ENCODE measurements at regions not wholly inside any gene's neighbourhood (a gene's known extent, or its start where the extent isn't known, plus 50 kb on each side); places are given as distances from the start of the nearest gene placed in this dataset.
"Not testable (repeated sequence)": the region's sequence is repeated elsewhere in the genome, so short reads cannot be mapped to it uniquely, and the experiment has no call there.

DNA sequence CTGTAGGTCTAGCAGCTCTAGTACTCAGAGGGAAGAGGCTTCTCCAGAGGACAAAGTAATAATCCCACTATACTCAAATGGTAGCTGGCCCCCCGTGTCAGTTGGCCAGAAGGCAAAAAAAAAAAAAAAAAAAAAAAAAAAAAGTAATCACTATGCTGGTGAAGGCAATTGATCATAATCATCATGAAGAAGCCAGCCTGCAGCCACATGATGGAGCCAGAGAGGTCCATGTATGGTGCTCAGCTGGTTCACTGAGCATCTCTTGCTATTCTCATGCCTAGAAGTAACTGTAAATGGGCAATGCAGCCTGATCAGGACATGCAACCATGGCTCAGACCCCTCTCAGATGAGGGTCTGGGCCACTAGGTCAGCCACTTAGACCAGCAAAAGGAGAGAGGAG, 378.8 kb downstream of the MED13L start:
- no peak for DNase-seq (ENCODE audit: low read depth)
- H3K4me3 ChIP-seq (ENCODE audit: low read depth, low read length): no peak overlapping the region

DNA sequence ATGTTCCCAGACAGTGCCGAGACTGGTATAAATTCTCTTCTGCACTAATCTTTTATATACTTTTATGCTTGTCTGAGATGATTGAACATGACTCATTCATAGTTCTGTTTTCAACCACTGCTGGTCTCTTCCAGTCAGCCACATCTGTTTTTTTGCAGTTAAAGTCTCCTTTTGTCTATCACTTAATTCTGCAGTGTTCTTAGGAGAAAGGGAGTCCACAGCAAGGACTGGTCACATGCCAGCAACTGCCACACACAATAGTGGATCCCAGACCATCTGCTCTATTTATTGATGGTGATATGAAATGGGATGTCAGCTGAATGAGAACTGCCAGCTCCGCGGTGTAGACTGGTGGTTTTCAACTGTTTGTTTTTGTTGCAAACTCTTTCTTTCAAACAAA, 379.8 kb downstream of the MED13L start:
- H3K4me3 ChIP-seq (ENCODE audit: low read depth, low read length): no peak overlapping the region
- DNase-seq (ENCODE audit: low read depth): no peak

DNA sequence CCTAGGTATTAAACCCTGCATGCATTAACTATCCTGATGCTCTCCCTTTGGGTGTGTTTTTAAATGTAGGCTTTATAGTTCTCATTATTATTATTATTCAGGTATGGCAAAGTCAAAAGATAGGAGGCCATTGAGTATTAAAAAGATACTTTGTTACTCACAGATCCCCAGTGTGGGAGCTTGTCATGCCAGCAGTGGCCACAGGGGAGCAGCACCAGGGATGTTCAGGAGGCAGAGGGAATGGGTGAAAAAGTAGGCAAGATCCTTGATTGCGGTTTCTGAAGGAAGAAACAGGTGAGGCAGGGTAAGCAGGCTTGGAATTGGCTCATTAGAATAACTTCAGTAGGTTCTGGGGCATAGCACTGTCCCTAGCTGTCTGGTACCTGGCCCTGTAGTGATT, 382.2 kb downstream of the MED13L start:
- H3K4me3 ChIP-seq (ENCODE audit: low read depth, low read length): no peak overlapping the region
- no peak for DNase-seq (ENCODE audit: low read depth)

DNA sequence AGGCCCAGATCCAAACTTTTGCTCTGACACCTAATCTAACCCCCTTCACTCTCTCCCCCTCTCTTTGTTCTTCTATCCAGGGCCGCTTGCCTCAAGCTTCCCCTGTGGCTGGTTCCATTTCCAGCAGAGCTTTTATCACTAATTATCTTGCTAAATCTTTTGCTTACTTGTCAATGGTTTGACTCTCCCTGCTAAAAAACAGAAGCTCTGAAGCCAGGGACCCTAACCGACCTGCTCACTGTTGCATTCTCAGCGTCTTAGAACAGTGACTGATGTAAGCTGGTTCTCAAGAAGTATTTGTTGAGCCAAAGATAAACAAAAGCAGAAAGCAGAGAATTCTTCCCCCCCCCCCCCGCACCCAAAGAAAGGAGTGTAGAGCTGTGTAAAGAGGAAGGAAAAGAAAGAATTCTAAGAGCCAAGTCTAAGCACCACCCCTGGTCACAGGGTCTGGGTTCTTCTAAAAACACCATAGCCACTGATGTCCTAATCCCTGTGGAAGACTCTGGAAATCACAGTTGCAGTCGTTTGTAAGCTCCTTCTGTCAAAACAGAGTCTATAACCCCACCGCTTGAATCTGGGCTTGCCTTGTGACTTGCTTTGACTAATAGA, 385.8 kb downstream of the MED13L start:
- H3K4me3 ChIP-seq (ENCODE audit: low read depth, low read length): no peak overlapping the region
- no peak for DNase-seq (ENCODE audit: low read depth)

DNA sequence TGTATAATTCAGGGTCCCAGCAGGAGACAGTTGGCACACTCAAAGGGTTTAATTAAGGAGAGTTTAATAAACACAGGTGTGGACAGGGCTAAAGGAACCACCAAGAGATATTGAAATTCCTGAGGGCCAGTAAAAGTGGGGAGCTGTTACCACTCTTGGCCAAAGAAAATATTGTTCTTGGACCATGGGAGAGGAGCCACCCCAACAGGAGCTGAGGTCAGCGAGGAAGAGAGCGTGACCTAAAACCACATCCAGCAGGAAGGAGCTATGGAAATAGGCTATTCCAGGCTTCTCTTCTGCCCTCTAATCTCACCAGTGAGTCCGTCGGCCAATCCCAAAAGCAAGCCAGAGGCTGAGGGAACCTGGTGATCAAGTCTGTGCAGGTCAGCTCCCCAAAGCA, 390.8 kb downstream of the MED13L start:
- no peak overlapping the region for H3K4me3 ChIP-seq (ENCODE audit: low read depth, low read length)
- no peak for DNase-seq (ENCODE audit: low read depth)

DNA sequence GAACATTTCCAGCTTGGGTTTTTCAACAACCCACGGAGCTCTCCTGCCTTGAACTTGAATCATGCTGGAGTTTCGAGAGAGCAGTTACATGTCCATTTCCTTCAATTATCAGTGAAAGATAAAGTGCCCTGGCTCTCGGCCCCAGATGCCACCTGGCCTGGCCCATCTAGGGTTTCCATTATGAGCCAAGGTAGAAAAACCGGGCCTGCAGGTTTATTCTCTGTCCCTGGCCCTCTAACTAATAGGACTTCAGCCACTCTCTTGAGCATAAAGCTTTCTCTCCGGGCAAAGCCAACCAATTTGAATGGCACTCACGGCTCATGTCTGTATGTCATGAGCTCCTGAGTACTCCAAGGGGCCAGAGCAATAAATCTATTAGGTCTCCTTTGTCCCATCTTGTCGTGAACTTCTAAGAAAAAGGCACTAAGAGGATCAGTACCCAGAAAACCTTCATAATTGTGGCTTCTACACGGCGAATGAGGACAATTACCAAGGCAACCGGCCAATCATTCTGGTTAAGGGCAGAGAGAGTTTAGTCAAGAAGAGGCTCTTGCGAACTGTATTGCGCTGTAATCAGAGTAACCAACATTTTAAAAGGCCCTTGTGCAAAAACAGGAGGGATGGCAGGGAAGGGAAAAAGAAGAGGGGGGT, 392.3 kb downstream of the MED13L start:
- H3K4me3 ChIP-seq (ENCODE audit: low read depth, low read length): no peak overlapping the region
- DNase-seq (ENCODE audit: low read depth): no peak

DNA sequence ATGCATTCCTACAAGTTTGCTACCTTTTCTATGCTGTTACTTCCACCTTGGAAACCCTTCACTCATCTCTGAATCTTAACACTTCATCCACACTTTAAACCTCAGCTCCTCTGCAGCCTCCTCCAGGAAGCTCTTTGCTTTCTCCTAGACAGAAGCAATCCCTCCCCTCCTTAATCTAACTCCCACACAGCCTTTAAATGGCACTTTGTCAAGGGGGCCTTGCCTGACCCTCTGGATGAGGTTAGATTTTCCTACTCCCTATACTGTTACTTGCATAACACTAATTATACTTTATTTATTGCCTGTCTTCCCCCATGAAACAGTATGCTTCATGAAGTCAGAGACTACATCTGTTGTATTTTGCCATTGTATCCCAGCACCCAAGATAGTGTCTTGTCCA, 394.6 kb downstream of the MED13L start:
- no peak for DNase-seq (ENCODE audit: low read depth)
- no peak overlapping the region for H3K4me3 ChIP-seq (ENCODE audit: low read depth, low read length)

DNA sequence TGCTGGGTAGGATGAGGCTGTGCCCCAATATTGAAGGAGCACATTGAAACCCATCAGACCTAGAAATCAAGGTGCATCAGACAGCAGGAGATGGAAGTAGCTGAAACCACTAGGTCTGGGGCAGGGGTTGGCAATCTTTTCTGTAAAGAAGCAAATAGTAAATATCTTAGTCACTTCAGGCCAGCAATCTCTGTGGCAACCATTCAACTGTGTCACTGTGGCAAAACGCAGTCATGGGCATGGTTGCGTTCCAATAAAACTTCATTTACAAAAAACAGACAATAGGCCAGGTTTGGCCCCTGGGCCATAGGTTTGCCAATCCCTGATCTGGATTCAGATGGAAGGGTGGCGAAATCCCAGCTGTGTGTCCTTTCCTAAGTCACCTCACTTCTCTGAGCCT, 397.3 kb downstream of the MED13L start:
- no peak for DNase-seq (ENCODE audit: low read depth)
- no peak overlapping the region for H3K4me3 ChIP-seq (ENCODE audit: low read depth, low read length)

DNA sequence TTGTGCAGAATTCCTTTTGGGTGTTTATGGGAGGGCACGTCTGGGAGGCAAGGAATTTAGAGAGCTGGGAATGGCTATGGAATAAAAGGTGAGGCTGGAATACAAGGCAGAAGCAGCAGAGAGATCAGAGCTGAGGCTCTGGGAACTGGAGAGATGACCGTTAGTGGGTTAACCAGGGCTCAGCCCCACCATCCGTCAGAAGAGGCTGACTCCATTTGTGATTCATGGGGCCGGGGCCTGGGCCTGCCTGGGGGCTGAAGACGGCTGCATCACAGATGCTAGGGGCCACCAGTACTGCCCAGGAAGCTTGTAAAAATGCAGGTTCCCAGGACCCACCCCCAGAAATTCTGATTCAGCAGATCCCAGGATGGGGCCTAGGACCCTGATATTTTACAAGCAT, 398.1 kb downstream of the MED13L start:
- no peak overlapping the region for H3K4me3 ChIP-seq (ENCODE audit: low read depth, low read length)
- no peak for DNase-seq (ENCODE audit: low read depth)

DNA sequence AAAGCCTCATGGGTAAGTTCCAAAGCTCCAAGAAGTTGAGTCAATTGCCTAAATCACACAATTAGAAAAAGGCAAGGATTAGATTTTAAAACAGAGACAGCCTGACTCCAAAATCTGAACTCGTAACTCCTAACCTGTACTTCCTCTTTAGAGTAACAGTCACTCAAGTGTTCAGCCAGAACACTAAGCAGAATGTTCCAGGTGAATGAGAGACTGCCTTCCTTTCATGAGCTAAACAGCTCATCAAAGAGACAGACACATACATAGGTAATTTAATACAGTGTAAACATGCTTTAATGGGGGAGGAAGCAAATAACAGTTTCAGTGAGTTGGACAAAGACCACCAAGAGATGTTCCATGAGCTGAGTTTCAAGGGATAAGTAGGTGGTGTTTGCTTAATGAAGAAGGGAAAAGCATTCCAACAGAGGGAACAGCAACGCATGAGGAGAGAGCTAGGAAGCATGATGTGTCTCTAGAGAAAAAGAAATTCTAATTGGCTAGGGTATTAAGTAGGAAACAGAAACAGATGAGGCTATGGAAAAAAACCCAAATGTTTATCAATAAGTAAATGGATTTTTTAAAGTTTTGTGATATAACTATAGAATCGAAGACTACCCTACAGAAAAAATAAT, 403.9 kb downstream of the MED13L start:
- no peak for DNase-seq (ENCODE audit: low read depth)
- H3K4me3 ChIP-seq (ENCODE audit: low read depth, low read length): no peak overlapping the region

DNA sequence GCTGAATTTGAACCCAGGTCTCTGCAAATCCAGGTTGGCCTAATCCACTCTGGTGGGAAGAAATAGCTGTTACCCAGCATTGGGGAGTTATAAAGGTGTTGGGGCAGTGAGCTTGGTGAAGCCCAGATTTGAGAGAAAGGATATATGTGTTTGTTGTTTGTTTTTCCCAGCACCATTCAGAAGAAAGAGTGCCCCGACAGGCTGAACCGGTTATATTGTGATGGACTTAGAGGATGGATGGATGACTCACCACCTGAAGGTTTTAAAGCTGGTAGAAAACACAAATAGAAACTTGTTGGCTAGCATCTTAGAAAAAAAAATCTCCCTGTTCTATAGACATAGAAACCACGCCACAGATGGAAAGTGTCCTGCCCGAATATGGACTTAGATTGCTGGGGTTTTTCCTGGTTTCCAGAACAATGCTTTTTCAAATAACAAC, 404.6 kb downstream of the MED13L start:
- H3K4me3 ChIP-seq (ENCODE audit: low read depth, low read length): no peak overlapping the region
- DNase-seq (ENCODE audit: low read depth): no peak

DNA sequence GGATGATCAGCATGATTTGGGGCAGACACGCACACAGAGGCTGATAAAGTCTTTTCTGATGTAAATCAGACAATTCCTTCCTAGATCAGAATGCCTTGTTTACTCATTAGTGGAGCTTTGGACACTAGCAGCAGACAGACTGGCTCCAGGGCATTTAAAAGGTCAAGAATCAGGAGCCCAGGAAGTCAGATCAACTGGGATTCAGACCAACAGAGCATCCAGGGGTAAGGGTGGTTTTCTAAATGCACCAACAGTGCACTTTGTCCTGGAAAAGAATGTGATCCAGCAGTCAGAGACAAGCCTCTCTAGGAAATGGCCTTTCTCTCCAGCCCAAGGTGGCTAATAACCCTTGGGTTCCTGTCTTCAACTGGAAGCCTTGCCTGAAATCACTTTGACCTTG, 405.3 kb downstream of the MED13L start:
- no peak overlapping the region for H3K4me3 ChIP-seq (ENCODE audit: low read depth, low read length)
- DNase-seq (ENCODE audit: low read depth): no peak

DNA sequence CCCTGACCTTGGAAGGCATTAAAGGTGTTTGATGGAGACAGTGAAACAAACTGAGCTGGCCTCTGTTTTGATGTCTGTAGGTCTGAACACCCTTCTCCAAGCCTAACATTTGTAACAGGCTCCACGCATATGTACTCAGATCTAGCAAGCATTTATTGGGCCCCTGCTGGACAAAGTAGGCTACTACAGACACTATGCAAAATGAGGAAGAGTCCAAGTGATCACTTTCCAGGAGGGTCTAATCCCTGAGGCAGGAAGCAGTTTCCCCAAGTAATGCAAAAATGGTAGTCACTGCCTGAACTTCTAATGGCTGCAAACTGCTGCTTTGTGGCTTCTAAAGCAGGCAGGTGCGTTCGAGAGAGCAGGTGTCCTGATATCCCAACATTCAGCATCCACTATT, 405.8 kb downstream of the MED13L start:
- DNase-seq (ENCODE audit: low read depth): no peak
- H3K4me3 ChIP-seq (ENCODE audit: low read depth, low read length): no peak overlapping the region

DNA sequence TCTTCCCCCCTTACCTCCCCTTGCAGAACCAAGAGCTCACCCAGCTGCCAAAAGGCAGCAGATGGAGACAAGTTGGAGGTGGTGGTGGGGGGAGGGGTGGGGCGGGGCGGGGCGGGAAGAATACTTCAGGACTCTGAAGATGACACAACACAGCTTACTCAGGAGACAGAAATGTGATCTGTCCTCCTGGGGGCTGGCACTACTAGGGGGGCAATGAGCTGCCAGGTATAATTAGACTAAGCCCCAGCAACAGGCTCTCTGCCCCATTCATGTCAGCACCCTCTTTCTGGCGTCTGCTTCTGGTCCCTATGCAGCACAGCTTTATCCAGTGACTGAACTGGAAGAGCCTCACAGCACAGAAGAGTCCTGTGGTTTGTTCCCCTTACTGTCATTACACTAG, 407.0 kb downstream of the MED13L start:
- no peak for DNase-seq (ENCODE audit: low read depth)

DNA sequence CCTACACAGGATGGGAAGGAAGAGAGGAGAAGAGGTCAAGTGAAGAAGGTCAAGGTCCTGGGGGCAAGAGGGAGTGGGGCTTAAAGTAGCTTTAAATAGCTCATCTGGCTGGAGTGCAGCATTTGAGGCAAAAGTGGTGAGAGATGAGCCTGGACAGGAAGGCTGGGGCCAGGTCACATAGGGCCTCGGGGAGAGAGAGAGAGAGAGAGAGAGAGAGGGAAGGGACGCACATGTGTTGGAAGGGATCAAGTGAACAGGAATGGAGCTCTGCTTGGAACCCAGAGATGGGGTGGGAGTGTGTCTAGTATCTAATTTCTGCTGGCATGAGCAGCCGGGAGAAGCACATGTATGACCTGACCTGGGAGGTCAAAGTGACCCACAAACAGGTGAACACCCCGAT, 407.5 kb downstream of the MED13L start:
- no peak overlapping the region for H3K4me3 ChIP-seq (ENCODE audit: low read depth, low read length)
- no peak for DNase-seq (ENCODE audit: low read depth)

More for the DNA sequence above, 407.0 kb downstream of the MED13L start:
- no peak overlapping the region for H3K4me3 ChIP-seq (ENCODE audit: low read depth, low read length)

DNA sequence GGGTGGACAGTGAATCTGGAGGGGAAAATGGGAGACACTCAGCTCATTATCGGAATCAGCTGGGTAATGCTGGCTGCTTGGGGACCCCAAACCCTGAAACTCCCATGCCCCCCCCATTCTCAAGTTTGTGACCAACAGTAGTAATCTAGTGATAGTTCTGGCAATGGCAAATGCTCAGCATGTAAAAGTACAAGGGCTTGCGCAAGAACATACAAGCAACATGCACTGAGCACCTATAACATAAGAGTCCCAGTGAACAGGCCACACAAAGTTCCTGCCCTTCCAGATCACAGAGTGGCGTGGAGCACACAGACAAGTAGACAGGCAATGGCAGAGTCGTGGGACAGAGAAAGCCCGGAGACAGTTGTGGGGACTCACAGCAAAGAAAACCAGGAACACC, 407.9 kb downstream of the MED13L start:
- no peak overlapping the region for H3K4me3 ChIP-seq (ENCODE audit: low read depth, low read length)
- DNase-seq (ENCODE audit: low read depth): no peak

DNA sequence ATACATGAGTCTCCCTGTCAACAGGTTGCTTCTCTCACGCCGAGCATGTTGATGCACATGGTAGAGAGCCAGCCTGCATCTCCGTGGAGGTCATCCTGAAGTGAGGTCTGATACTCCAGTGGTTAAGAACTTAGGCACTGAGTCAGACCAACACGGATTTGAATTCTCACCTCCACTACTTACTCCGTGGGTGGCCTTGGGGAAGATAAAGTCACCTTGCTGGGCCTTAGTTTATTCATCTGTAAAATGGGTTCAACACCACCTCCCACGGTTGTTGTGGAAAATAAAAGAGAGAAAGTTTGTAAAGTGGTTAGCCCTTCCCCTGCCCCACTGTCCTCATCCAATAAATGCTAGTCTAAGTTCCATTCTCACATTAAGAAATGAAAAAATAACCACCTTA, 408.9 kb downstream of the MED13L start:
- DNase-seq (ENCODE audit: low read depth): no peak
- no peak overlapping the region for H3K4me3 ChIP-seq (ENCODE audit: low read depth, low read length)

DNA sequence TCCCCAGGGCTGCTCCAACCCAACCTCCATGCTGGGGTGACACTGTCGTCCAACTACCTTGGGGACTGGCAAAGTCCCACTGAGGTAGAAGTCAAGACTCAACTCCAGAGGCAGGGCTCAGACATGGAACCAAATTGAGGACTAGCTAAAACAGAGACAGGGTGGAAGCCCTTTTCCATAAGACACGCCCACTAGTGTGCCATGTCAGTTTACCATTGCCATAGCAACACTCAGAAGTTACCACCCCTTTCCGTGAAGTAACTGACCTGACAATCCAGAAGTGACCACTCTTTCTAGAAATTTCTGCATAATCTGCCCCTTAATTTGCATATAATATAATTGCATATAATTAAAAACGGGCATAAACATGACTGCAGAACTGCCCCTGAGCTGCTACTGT, 409.6 kb downstream of the MED13L start:
- DNase-seq (ENCODE audit: low read depth): no peak
- H3K4me3 ChIP-seq (ENCODE audit: low read depth, low read length): no peak overlapping the region

DNA sequence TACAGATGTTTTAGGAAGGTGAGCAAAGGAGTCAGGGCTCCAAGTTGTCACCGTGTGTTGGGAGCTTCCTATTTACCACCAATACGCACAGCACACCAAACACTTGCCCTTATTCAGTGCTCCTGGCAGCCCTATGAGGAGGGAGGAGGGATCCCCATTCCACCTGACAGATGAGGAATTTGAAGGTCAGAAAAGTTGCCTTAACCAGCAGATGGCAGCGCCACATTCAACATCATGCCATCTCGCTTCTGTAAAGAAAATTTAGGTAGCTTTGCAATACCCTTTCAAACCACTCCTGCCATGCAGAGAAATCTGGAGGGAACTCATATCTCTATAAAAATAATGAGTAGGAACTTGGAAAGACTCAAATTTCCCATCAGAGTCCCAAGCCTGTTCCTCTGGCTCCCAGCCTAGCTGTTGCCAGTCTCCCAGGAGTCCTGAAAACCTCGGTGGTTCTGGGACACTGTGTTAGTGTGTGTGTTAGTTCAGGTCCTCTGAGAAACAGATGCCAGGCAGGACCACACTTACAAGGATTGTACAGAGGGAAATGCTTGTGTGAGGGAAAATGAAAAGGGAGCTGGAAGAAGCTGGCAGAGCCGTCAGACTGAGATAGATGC, 410.5 kb downstream of the MED13L start:
- H3K4me3 ChIP-seq (ENCODE audit: low read depth, low read length): no peak overlapping the region
- no peak for DNase-seq (ENCODE audit: low read depth)

DNA sequence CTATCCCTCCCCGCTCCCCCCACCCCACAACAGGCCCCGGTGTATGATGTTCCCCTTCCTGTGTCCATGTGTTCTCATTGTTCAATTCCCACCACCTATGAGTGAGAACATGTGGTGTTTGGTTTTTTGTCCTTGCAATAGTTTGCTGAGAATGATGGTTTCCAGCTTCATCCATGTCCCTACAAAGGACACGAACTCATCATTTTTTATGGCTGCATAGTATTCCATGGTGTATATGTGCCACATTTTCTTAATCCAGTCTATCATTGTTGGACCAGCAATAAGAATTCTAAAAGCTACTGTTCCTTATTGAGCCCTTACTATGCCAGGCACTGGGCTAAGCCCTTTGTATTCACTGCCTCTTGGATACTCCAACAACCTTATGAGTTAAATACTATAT, 411.2 kb downstream of the MED13L start:
- DNase-seq (ENCODE audit: low read depth); H3K4me3 ChIP-seq (ENCODE audit: low read depth, low read length): not testable (repeated sequence)

DNA sequence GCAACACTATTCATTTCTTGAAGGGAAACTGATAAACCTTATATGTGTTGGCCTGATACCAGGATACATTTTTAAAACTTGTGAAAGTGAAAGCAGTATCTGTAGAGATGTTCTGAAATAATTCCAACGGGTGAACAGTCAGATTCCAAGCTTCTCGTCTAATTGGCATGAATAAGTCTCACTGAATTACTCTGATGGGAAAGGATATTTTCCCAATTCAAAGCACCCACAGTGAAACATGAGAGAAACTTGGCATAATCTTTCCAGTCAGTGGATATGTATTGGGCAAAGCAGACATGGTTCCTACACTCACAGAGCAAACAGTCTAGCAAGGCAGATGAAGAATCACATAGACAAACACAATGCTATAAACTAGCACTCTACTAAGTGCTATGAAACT, 413.1 kb downstream of the MED13L start:
- no peak overlapping the region for H3K4me3 ChIP-seq (ENCODE audit: low read depth, low read length)
- DNase-seq (ENCODE audit: low read depth): no peak

Data from skeletal muscle cell (primary cell).